Chondrocyte (in vitro differentiated cells): ENCODE measurements at regions not wholly inside any gene's neighbourhood (a gene's known extent, or its start where the extent isn't known, plus 50 kb on each side); places are given as distances from the start of the nearest gene placed in this dataset.

ENCODE experiments used
- DNase-seq: peaks from one replicate; pipeline ENCODE4 v3.0.0; 2021; ENCODE audit warnings: mixed read lengths, low spot score
- H3K27ac Mint-ChIP-seq: one replicate; pipeline ENCODE4 v1.8.0; 2021; ENCODE audit warnings: mild to moderate bottlenecking, moderate library complexity, mixed read lengths; ENCODE audit not compliant: unreplicated experiment
- H3K27me3 Mint-ChIP-seq: 2 replicates; pipeline ENCODE4 v1.8.0; 2021; ENCODE audit warnings: low read depth, mixed read lengths
- H3K36me3 Mint-ChIP-seq: 2 replicates; pipeline ENCODE4 v1.8.0; 2021; ENCODE audit warnings: low read depth, mixed read lengths
- H3K4me1 Mint-ChIP-seq: 2 replicates; pipeline ENCODE4 v1.8.0; 2021; ENCODE audit warnings: low read depth, mild to moderate bottlenecking, mixed read lengths
- H3K4me3 Mint-ChIP-seq: one replicate; pipeline ENCODE4 v1.8.0; 2021; ENCODE audit warnings: mild to moderate bottlenecking, moderate library complexity, mixed read lengths; ENCODE audit not compliant: unreplicated experiment
- H3K9me3 Mint-ChIP-seq: 2 replicates; pipeline ENCODE4 v1.8.0; 2021; ENCODE audit warnings: low read depth, mixed read lengths
- CTCF ChIP-seq: fragments of 200-600 bp; sonication (generic); IDR thresholded peaks from 2 replicates; pipeline ENCODE4 v1.5.0; 2021; ENCODE audit warnings: antibody characterized with exemption, mild to moderate bottlenecking, moderate library complexity

- Mint-ChIP-seq H3K27ac (no peak overlapping the region), H3K9me3 (no peaks in the 10 kb centered on the region), H3K27me3 (peaks cover 7% of the 10 kb centered on the region), H3K36me3 (no peaks in the 10 kb centered on the region), H3K4me3 (no peak overlapping the region), H3K4me1 (peaks cover 10% of the 10 kb centered on the region)
- no peak for TF ChIP-seq CTCF
- no peak for DNase-seq
These were observed 73.8 kb upstream of the SFMBT2 start for GRCh38 chr10:7484456-7485243.

GRCh38 chr10:7483848-7484247, 73.0 kb upstream of the SFMBT2 start:
- TF ChIP-seq CTCF = no peak
- no peak for DNase-seq
- Mint-ChIP-seq H3K27ac (no peak overlapping the region), H3K36me3 (no peaks in the 10 kb centered on the region), H3K9me3 (no peaks in the 10 kb centered on the region), H3K4me3 (no peak overlapping the region), H3K4me1 (peaks cover 7% of the 10 kb centered on the region), H3K27me3 (peaks cover 7% of the 10 kb centered on the region)

- Mint-ChIP-seq H3K4me3 (no peak overlapping the region), H3K27ac (no peak overlapping the region), H3K9me3 (no peaks in the 10 kb centered on the region), H3K36me3 (no peaks in the 10 kb centered on the region), H3K4me1 (no peaks in the 10 kb centered on the region), H3K27me3 (peaks cover 7% of the 10 kb centered on the region)
- no peak for DNase-seq
- no peak for TF ChIP-seq CTCF
These were observed 72.2 kb upstream of the SFMBT2 start for GRCh38 chr10:7482992-7483391.

- H3K9me3 Mint-ChIP-seq = no peaks in the 10 kb centered on the region
- H3K27me3 Mint-ChIP-seq = peaks cover 7% of the 10 kb centered on the region
- no peaks in the 10 kb centered on the region for H3K4me1 Mint-ChIP-seq
- TF ChIP-seq CTCF = no peak
- DNase-seq = no peak
- no peak overlapping the region for H3K27ac Mint-ChIP-seq
- H3K4me3 Mint-ChIP-seq = no peak overlapping the region
- no peaks in the 10 kb centered on the region for H3K36me3 Mint-ChIP-seq
These were observed 70.5 kb upstream of the SFMBT2 start for GRCh38 chr10:7481368-7481765.

- no peaks in the 10 kb centered on the region for H3K36me3 Mint-ChIP-seq
- H3K4me1 Mint-ChIP-seq = peaks cover 4% of the 10 kb centered on the region
- H3K9me3 Mint-ChIP-seq = no peaks in the 10 kb centered on the region
- TF ChIP-seq CTCF = no peak
- H3K27me3 Mint-ChIP-seq = peaks cover 7% of the 10 kb centered on the region
- DNase-seq = no peak
- H3K4me3 Mint-ChIP-seq = no peak overlapping the region
- H3K27ac Mint-ChIP-seq = no peak overlapping the region
These were observed 70.0 kb upstream of the SFMBT2 start for GRCh38 chr10:7480742-7481367.
